Stomach (tissue), 4 donors: ENCODE measurements at regions not wholly inside any gene's neighbourhood (a gene's known extent, or its start where the extent isn't known, plus 50 kb on each side); places are given as distances from the start of the nearest gene placed in this dataset.

Source experiments
- EP300 ChIP-seq: sonication (generic); formaldehyde crosslinking; IDR thresholded peaks from one replicate; pipeline ENCODE4 v1.6.1; 2017; ENCODE audit warnings: antibody characterized with exemption
- TF ChIP-seq, protein P1 (sequence below), 7 experiments: fragments of 450-650 bp in 4 of 7; fragments of 200-600 bp in 3 of 7; sonication (generic) in 3 of 7; IDR thresholded peaks; one replicate each; pipeline ENCODE4 v1.5.1; 2016 to 2019; ENCODE audit warnings: antibody characterized with exemption in 7 of 7, control low read depth in 2 of 7, mild to moderate bottlenecking in 1 of 7

DNA sequence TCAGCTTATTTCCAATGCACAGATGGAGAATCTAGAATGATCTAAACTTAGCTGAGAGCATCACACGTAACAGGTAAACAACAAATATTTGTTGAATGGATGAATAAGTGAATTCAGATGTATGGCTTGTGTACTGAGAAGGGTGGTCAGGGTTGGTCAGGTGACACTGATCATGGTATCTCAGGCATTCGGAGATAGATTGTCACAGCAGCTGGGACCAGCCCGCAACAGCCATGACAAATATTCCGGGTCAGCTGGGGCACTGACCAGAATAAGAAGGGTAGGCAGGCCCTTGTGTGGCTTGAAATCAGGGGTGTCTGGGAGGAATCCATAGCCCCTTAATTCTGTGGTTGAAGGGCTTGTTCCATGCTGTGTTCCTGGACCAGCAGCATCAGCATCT lies 159.4 kb upstream of the ARX start:
- TF ChIP-seq, protein P1, sequence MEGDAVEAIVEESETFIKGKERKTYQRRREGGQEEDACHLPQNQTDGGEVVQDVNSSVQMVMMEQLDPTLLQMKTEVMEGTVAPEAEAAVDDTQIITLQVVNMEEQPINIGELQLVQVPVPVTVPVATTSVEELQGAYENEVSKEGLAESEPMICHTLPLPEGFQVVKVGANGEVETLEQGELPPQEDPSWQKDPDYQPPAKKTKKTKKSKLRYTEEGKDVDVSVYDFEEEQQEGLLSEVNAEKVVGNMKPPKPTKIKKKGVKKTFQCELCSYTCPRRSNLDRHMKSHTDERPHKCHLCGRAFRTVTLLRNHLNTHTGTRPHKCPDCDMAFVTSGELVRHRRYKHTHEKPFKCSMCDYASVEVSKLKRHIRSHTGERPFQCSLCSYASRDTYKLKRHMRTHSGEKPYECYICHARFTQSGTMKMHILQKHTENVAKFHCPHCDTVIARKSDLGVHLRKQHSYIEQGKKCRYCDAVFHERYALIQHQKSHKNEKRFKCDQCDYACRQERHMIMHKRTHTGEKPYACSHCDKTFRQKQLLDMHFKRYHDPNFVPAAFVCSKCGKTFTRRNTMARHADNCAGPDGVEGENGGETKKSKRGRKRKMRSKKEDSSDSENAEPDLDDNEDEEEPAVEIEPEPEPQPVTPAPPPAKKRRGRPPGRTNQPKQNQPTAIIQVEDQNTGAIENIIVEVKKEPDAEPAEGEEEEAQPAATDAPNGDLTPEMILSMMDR (IDR thresholded peaks at IDR 0.05), result no peak
- TF ChIP-seq EP300, result no peak
